HG02938 (cell line): ENCODE measurements at regions not wholly inside any gene's neighbourhood (a gene's known extent, or its start where the extent isn't known, plus 50 kb on each side); places are given as distances from the start of the nearest gene placed in this dataset.
"Not testable (repeated sequence)": the region's sequence is repeated elsewhere in the genome, so short reads cannot be mapped to it uniquely, and the experiment has no call there.

Source experiments
- ATAC-seq: cut with Tn5 transposase; IDR thresholded peaks from one replicate; pipeline ENCODE4 v1.9.1; 2021; ENCODE audit warnings: mild to moderate bottlenecking, moderate library complexity; ENCODE audit not compliant: unreplicated experiment

- ATAC-seq, result no peak
Measured at GRCh38 chr2:2586931-2587330, 255.9 kb upstream of the MYT1L start.

- ATAC-seq, result no peak
Measured at GRCh38 chr2:2586068-2586776, 255.1 kb upstream of the MYT1L start.

GRCh38 chr2:2582998-2583545, 252.0 kb upstream of the MYT1L start:
- no peak for ATAC-seq

- ATAC-seq, result no peak
Measured at GRCh38 chr2:2581331-2582159, 250.5 kb upstream of the MYT1L start.

- not testable (repeated sequence) for ATAC-seq
Measured at GRCh38 chr2:2580841-2581240, 249.8 kb upstream of the MYT1L start.

- no peak for ATAC-seq
Measured at GRCh38 chr2:2580341-2580740, 249.3 kb upstream of the MYT1L start.

GRCh38 chr2:2579814-2580213, 248.7 kb upstream of the MYT1L start:
- ATAC-seq, result no peak

- ATAC-seq, result no peak
Measured at GRCh38 chr2:2577407-2577831, 246.3 kb upstream of the MYT1L start.

GRCh38 chr2:2575870-2576386, 244.9 kb upstream of the MYT1L start:
- ATAC-seq, result no peak

GRCh38 chr2:2575181-2575577, 244.1 kb upstream of the MYT1L start:
- ATAC-seq, result no peak

- no peak for ATAC-seq
Measured at GRCh38 chr2:2574401-2575180, 243.5 kb upstream of the MYT1L start.

GRCh38 chr2:2573658-2574293, 242.7 kb upstream of the MYT1L start:
- ATAC-seq, result no peak

GRCh38 chr2:2573205-2573604, 242.1 kb upstream of the MYT1L start:
- ATAC-seq, result no peak

- no peak for ATAC-seq
Measured at GRCh38 chr2:2572393-2573204, 241.5 kb upstream of the MYT1L start.

- no peak for ATAC-seq
Measured at GRCh38 chr2:2571301-2572150, 240.5 kb upstream of the MYT1L start.

GRCh38 chr2:2570871-2571270, 239.8 kb upstream of the MYT1L start:
- ATAC-seq, result no peak

GRCh38 chr2:2570360-2570759, 239.3 kb upstream of the MYT1L start:
- ATAC-seq, result no peak

GRCh38 chr2:2569836-2570235, 238.8 kb upstream of the MYT1L start:
- ATAC-seq, result no peak

GRCh38 chr2:2569306-2569705, 238.2 kb upstream of the MYT1L start:
- ATAC-seq, result no peak
